Fibroblast of lung (primary cell): ENCODE measurements at regions not wholly inside any gene's neighbourhood (a gene's known extent, or its start where the extent isn't known, plus 50 kb on each side); places are given as distances from the start of the nearest gene placed in this dataset.

ENCODE experiments used
- CTCF ChIP-seq, 2 donors: IDR thresholded peaks in 1 of 2; conservative IDR thresholded peaks in 1 of 2; 1 replicate in 1 of 2; 2 replicates in 1 of 2; pipeline ENCODE4 v1.5.1; 2011 to 2012; ENCODE audit warnings: low read length in 2 of 2, control low read depth in 1 of 2, inconsistent platforms in 1 of 2, low read depth in 1 of 2, mild to moderate bottlenecking in 1 of 2
- EZH2 ChIP-seq: IDR thresholded peaks from 2 replicates; pipeline ENCODE4 v1.5.1; 2012; ENCODE audit warnings: low read length, control low read depth, mild to moderate bottlenecking; ENCODE audit errors: missing control alignments

DNA sequence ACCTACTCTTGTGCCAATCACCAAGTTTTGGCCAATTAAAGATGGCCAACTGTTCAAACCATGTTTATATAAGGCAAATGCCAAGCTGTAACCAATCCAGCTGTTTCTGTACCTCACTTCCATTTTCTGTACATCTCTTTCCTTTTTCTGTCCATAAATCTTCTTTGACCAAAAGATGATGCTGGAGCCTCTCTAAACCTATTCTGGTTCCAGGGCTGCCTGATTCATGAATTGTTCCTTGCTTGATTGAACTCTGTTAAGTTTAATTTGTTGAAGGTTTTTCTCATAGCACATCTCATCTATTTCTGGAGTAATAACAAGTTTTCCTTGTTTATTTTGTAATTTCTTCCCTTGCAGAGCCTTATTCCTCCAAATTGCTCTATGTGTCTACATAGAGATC lies 115.3 kb upstream of the SMAD3 start:
- TF ChIP-seq CTCF (conservative IDR thresholded peaks at IDR 0.05 in 1 of 2, IDR thresholded peaks at IDR 0.05 in 1 of 2; ENCODE audit: low read depth in 1 of 2, low read length in 2 of 2) (no peak), EZH2 (no peak)
